Liver (tissue), 8 donors: ENCODE measurements at regions not wholly inside any gene's neighbourhood (a gene's known extent, or its start where the extent isn't known, plus 50 kb on each side); places are given as distances from the start of the nearest gene placed in this dataset.
"Not testable (repeated sequence)": the region's sequence is repeated elsewhere in the genome, so short reads cannot be mapped to it uniquely, and the experiment has no call there.

Experiments used
- DNase-seq: peaks from one replicate; pipeline ENCODE4 v3.0.0-alpha.2; 2017; ENCODE audit warnings: low spot score
- H3K27ac ChIP-seq, 2 donors: one replicate each; pipeline ENCODE4 v1.7.0; 2013; ENCODE audit warnings: inconsistent platforms in 2 of 2, low read length in 2 of 2, control low read depth in 1 of 2, low read depth in 1 of 2, mild to moderate bottlenecking in 1 of 2
- H3K27me3 ChIP-seq, 4 donors: one replicate each; pipeline versions ENCODE4 v1.6.1 to v1.7.0; 2013; ENCODE audit warnings: low read length in 3 of 4, inconsistent platforms in 1 of 4, mild to moderate bottlenecking in 1 of 4, moderate library complexity in 1 of 4; ENCODE audit not compliant: control insufficient read depth in 4 of 4, insufficient read depth in 4 of 4
- H3K36me3 ChIP-seq, 4 donors: one replicate each; pipeline versions ENCODE4 v1.6.1 to v1.7.0; 2013; ENCODE audit warnings: low read length in 3 of 4, mild to moderate bottlenecking in 3 of 4, low read depth in 1 of 4, moderate library complexity in 1 of 4; ENCODE audit not compliant: control insufficient read depth in 4 of 4, insufficient read depth in 3 of 4
- H3K4me1 ChIP-seq, 4 donors: one replicate each; pipeline versions ENCODE4 v1.6.1 to v1.7.0; 2013; ENCODE audit warnings: low read length in 3 of 4, mild to moderate bottlenecking in 3 of 4, moderate library complexity in 1 of 4; ENCODE audit not compliant: control insufficient read depth in 4 of 4, insufficient read depth in 4 of 4
- H3K4me3 ChIP-seq, 3 donors: one replicate each; pipeline versions ENCODE4 v1.6.1 to v1.7.0; 2013; ENCODE audit warnings: low read length in 3 of 3, control low read depth in 1 of 3, low read depth in 1 of 3, mild to moderate bottlenecking in 1 of 3
- H3K9ac ChIP-seq, 2 donors: one replicate each; pipeline ENCODE4 v1.7.0; 2013; ENCODE audit warnings: low read length in 2 of 2, mild to moderate bottlenecking in 2 of 2, moderate library complexity in 2 of 2, control low read depth in 1 of 2, low read depth in 1 of 2
- H3K9me3 ChIP-seq, 4 donors: one replicate each; pipeline versions ENCODE4 v1.6.1 to v1.7.0; 2013; ENCODE audit warnings: low read length in 3 of 4; ENCODE audit not compliant: control insufficient read depth in 4 of 4
- ATF3 ChIP-seq: IDR thresholded peaks from 2 replicates; pipeline ENCODE4 v1.6.1; 2016; ENCODE audit warnings: antibody characterized with exemption
- CTCF ChIP-seq: fragments of 150-350 bp; IDR thresholded peaks from 2 replicates; pipeline ENCODE4 v1.5.1; 2017; ENCODE audit warnings: improper control_type of control experiment, low read depth, low read length; ENCODE audit not compliant: missing input control
- FOXA1 ChIP-seq: IDR thresholded peaks from 2 replicates; pipeline ENCODE4 v1.6.1; 2016; ENCODE audit warnings: antibody characterized with exemption
- FOXA2 ChIP-seq: IDR thresholded peaks from 2 replicates; pipeline ENCODE4 v1.6.1; 2016; ENCODE audit warnings: antibody characterized with exemption
- GABPA ChIP-seq, 2 donors: IDR thresholded peaks in 1 of 2; conservative IDR thresholded peaks in 1 of 2; 2 replicates each; pipeline ENCODE4 v1.6.1; 2016; ENCODE audit warnings: antibody characterized with exemption in 2 of 2, mild to moderate bottlenecking in 1 of 2, moderate library complexity in 1 of 2
- HNF4A ChIP-seq, 2 donors: conservative IDR thresholded peaks; 2 replicates each; pipeline ENCODE4 v1.6.1; 2016; ENCODE audit warnings: antibody characterized with exemption in 2 of 2, mild to moderate bottlenecking in 2 of 2
- HNF4G ChIP-seq: IDR thresholded peaks from 2 replicates; pipeline ENCODE4 v1.6.1; 2016; ENCODE audit warnings: antibody characterized with exemption
- JUND ChIP-seq, 2 donors: IDR thresholded peaks; 2 replicates each; pipeline ENCODE4 v1.6.1; 2016; ENCODE audit warnings: antibody characterized with exemption in 2 of 2
- MAX ChIP-seq: IDR thresholded peaks from 2 replicates; pipeline ENCODE4 v1.6.1; 2016; ENCODE audit warnings: antibody characterized with exemption
- NR2F2 ChIP-seq: IDR thresholded peaks from 2 replicates; pipeline ENCODE4 v1.6.1; 2016; ENCODE audit warnings: antibody characterized with exemption
- RAD21 ChIP-seq, 2 donors: IDR thresholded peaks; 2 replicates each; pipeline ENCODE4 v1.6.1; 2016; ENCODE audit warnings: antibody characterized with exemption in 2 of 2, mild to moderate bottlenecking in 2 of 2
- REST ChIP-seq: IDR thresholded peaks from 2 replicates; pipeline ENCODE4 v1.6.1; 2016; ENCODE audit warnings: antibody characterized with exemption, mild to moderate bottlenecking
- RXRA ChIP-seq, 2 donors: IDR thresholded peaks; 2 replicates each; pipeline ENCODE4 v1.6.1; 2017 to 2018; ENCODE audit warnings: antibody characterized with exemption in 2 of 2, mild to moderate bottlenecking in 1 of 2
- SP1 ChIP-seq: IDR thresholded peaks from 2 replicates; pipeline ENCODE4 v1.6.1; 2018; ENCODE audit warnings: antibody characterized with exemption, mild to moderate bottlenecking
- TAF1 ChIP-seq: conservative IDR thresholded peaks from 2 replicates; pipeline ENCODE4 v1.6.1; 2016; ENCODE audit warnings: antibody characterized with exemption, mild to moderate bottlenecking
- WGBS: extraction: QIAGEN DNeasy Blood & Tissue Kit; methylation state at CpG from one replicate; pipeline ENCODE4 v1.1.7; 2013; 5-methylcytosine and 5-hydroxymethylcytosine counted together
- donor health status: healthy.
- donor health status: healthy.
- donor health status: healthy.
- donor health status: healthy.
- donor health status: healthy.

- peaks cover 0 to 3% (median 0%) of the 10 kb centered on the region in 4 donors for H3K9me3 ChIP-seq
- H3K9ac ChIP-seq = no peak overlapping the region
- no peaks in the 10 kb centered on the region for H3K36me3 ChIP-seq
- no peak overlapping the region for H3K4me3 ChIP-seq
- no peak for DNase-seq
- 70% methylated on average over 1 of the region's 1 CpG for WGBS
- TF ChIP-seq CTCF (no peak), RAD21 (IDR thresholded peaks at IDR 0.05) (no peak), HNF4A (conservative IDR thresholded peaks at IDR 0.05) (no peak), NR2F2 (no peak), SP1 (no peak), TAF1 (no peak), JUND (IDR thresholded peaks at IDR 0.05) (no peak), REST (no peak), GABPA (IDR thresholded peaks at IDR 0.05 in 1 of 2, conservative IDR thresholded peaks at IDR 0.05 in 1 of 2) (no peak), HNF4G (no peak), FOXA2 (no peak), ATF3 (no peak), FOXA1 (no peak), RXRA (IDR thresholded peaks at IDR 0.05) (no peak), MAX (no peak)
- H3K4me1 ChIP-seq = no peaks in the 10 kb centered on the region
- H3K27ac ChIP-seq = no peak overlapping the region
- no peaks in the 10 kb centered on the region for H3K27me3 ChIP-seq
Observed at GRCh38 chr4:82084747-82085146, 289.0 kb downstream of the HNRNPD start.

- H3K9me3 ChIP-seq, H3K27ac ChIP-seq, DNase-seq, H3K4me3 ChIP-seq, H3K9ac ChIP-seq, H3K27me3 ChIP-seq, H3K36me3 ChIP-seq, H3K4me1 ChIP-seq: not testable (repeated sequence)
- WGBS = 92% methylated on average over 31 of the region's 31 CpGs
Observed at GRCh38 chr4:82077471-82077995, 296.3 kb downstream of the HNRNPD start.
